GM21381 (cell line): ENCODE measurements at regions not wholly inside any gene's neighbourhood (a gene's known extent, or its start where the extent isn't known, plus 50 kb on each side); places are given as distances from the start of the nearest gene placed in this dataset.

Experiments used
- ATAC-seq: cut with Tn5 transposase; IDR thresholded peaks from one replicate; pipeline ENCODE4 v1.9.1; 2021; ENCODE audit warnings: mild to moderate bottlenecking, moderate library complexity; ENCODE audit not compliant: unreplicated experiment

- ATAC-seq: no peak
Measured at GRCh38 chr4:107253579-107254068, 217.5 kb upstream of the DKK2 start.

- no peak for ATAC-seq
Measured at GRCh38 chr4:107253090-107253489, 217.0 kb upstream of the DKK2 start.

GRCh38 chr4:107252571-107252970, 216.5 kb upstream of the DKK2 start:
- ATAC-seq: no peak

- no peak for ATAC-seq
Measured at GRCh38 chr4:107248571-107248970, 212.5 kb upstream of the DKK2 start.

- ATAC-seq: no peak
Measured at GRCh38 chr4:107247738-107248137, 211.6 kb upstream of the DKK2 start.

- ATAC-seq: no peak
Measured at GRCh38 chr4:107246761-107247160, 210.6 kb upstream of the DKK2 start.

GRCh38 chr4:107243141-107243781, 207.1 kb upstream of the DKK2 start:
- ATAC-seq: no peak

GRCh38 chr4:107220976-107221375, 184.9 kb upstream of the DKK2 start:
- no peak for ATAC-seq

GRCh38 chr4:107219681-107220080, 183.6 kb upstream of the DKK2 start:
- no peak for ATAC-seq

- no peak for ATAC-seq
Measured at GRCh38 chr4:107216379-107216778, 180.3 kb upstream of the DKK2 start.

- ATAC-seq: no peak
Measured at GRCh38 chr4:107215222-107215621, 179.1 kb upstream of the DKK2 start.

- ATAC-seq: no peak
Measured at GRCh38 chr4:107213880-107214279, 177.8 kb upstream of the DKK2 start.

- ATAC-seq: no peak
Measured at GRCh38 chr4:107213410-107213809, 177.3 kb upstream of the DKK2 start.

- ATAC-seq: no peak
Measured at GRCh38 chr4:107212565-107212964, 176.5 kb upstream of the DKK2 start.

- ATAC-seq: no peak
Measured at GRCh38 chr4:107210450-107211239, 174.5 kb upstream of the DKK2 start.

- ATAC-seq: no peak
Measured at GRCh38 chr4:107203733-107204132, 167.6 kb upstream of the DKK2 start.

- ATAC-seq: no peak
Measured at GRCh38 chr4:107202744-107203143, 166.6 kb upstream of the DKK2 start.

GRCh38 chr4:107197121-107197520, 161.0 kb upstream of the DKK2 start:
- ATAC-seq: no peak

- ATAC-seq: no peak
Measured at GRCh38 chr4:107196312-107196711, 160.2 kb upstream of the DKK2 start.

- ATAC-seq: no peak
Measured at GRCh38 chr4:107194005-107194404, 157.9 kb upstream of the DKK2 start.

GRCh38 chr4:107192601-107193000, 156.5 kb upstream of the DKK2 start:
- ATAC-seq: no peak

- no peak for ATAC-seq
Measured at GRCh38 chr4:107187091-107187490, 151.0 kb upstream of the DKK2 start.
